Lung (tissue), 11 donors: ENCODE measurements at regions not wholly inside any gene's neighbourhood (a gene's known extent, or its start where the extent isn't known, plus 50 kb on each side); places are given as distances from the start of the nearest gene placed in this dataset.

ENCODE experiments used
- ATAC-seq: fragments of 200-7000 bp; cut with Tn5 transposase; one replicate; pipeline ENCODE4 v1.9.1; 2020; ENCODE audit warnings: moderate number of reproducible peaks; ENCODE audit not compliant: insufficient read depth, low FRiP score
- DNase-seq, 3 donors: peaks; one replicate each; pipeline ENCODE4 v3.0.0-alpha.2; 2013 to 2017
- H3K27ac ChIP-seq, 2 donors: one replicate each; pipeline ENCODE4 v1.5.1; 2013; ENCODE audit warnings: mild to moderate bottlenecking in 2 of 2, moderate library complexity in 2 of 2, control low read depth in 1 of 2, inconsistent platforms in 1 of 2, low read depth in 1 of 2, low read length in 1 of 2
- H3K27me3 ChIP-seq, 3 donors: one replicate each; pipeline ENCODE4 v1.5.1; 2013; ENCODE audit warnings: low read length in 2 of 3; ENCODE audit not compliant: control insufficient read depth in 3 of 3, insufficient read depth in 3 of 3
- H3K36me3 ChIP-seq, 4 donors: one replicate each; pipeline ENCODE4 v1.5.1; 2013; ENCODE audit warnings: low read length in 4 of 4, mild to moderate bottlenecking in 1 of 4, moderate library complexity in 1 of 4; ENCODE audit not compliant: control insufficient read depth in 4 of 4, insufficient read depth in 4 of 4
- H3K4me1 ChIP-seq, 5 donors: one replicate each; pipeline ENCODE4 v1.5.1; 2013; ENCODE audit warnings: low read length in 5 of 5, mild to moderate bottlenecking in 2 of 5, moderate library complexity in 1 of 5; ENCODE audit not compliant: control insufficient read depth in 5 of 5, insufficient read depth in 5 of 5
- H3K4me3 ChIP-seq: one replicate; pipeline ENCODE4 v1.5.1; 2013; ENCODE audit warnings: mild to moderate bottlenecking, control low read depth, moderate library complexity
- H3K9ac ChIP-seq, 2 donors: one replicate each; pipeline ENCODE4 v1.5.1; 2013; ENCODE audit warnings: low read length in 2 of 2, control low read depth in 1 of 2; ENCODE audit not compliant: insufficient read depth in 1 of 2
- H3K9me3 ChIP-seq, 4 donors: one replicate each; pipeline ENCODE4 v1.5.1; 2013; ENCODE audit warnings: low read length in 3 of 4, mild to moderate bottlenecking in 1 of 4, moderate library complexity in 1 of 4; ENCODE audit not compliant: control insufficient read depth in 4 of 4, insufficient read depth in 3 of 4
- CTCF ChIP-seq: IDR thresholded peaks from 2 replicates; pipeline ENCODE4 v1.5.1; 2012; ENCODE audit warnings: mild to moderate bottlenecking; ENCODE audit errors: control extremely low read depth, extremely low read depth
- WGBS, 2 donors: extraction: QIAGEN DNeasy Blood & Tissue Kit; methylation state at CpG; one replicate each; pipeline ENCODE4 v1.1.7; 2013; 5-methylcytosine and 5-hydroxymethylcytosine counted together
- donor health status: control.
- donor health status: control.
- donor health status: Bipolar disorder and iron deficiency.
- donor health status: healthy.
- donor health status: DM: yes; HTN: yes; CAD: no.

- no peak overlapping the region for H3K4me3 ChIP-seq
- no peak overlapping the region for H3K9ac ChIP-seq
- TF ChIP-seq CTCF: no peak
- no peaks in the 10 kb centered on the region for H3K4me1 ChIP-seq
- H3K27ac ChIP-seq: no peak overlapping the region
- ATAC-seq (no peak), DNase-seq (peak in 1 of 3 donors; percentile 9)
- 63 to 79% methylated on average over 4 of the region's 4 CpGs for WGBS, 2 donors
- no peaks in the 10 kb centered on the region for H3K27me3 ChIP-seq
- H3K36me3 ChIP-seq: no peaks in the 10 kb centered on the region
- peaks cover 0 to 2% (median 0%) of the 10 kb centered on the region in 4 donors for H3K9me3 ChIP-seq
Observed at GRCh38 chr14:22131749-22132476, 457.1 kb downstream of the DAD1 start.

DNA sequence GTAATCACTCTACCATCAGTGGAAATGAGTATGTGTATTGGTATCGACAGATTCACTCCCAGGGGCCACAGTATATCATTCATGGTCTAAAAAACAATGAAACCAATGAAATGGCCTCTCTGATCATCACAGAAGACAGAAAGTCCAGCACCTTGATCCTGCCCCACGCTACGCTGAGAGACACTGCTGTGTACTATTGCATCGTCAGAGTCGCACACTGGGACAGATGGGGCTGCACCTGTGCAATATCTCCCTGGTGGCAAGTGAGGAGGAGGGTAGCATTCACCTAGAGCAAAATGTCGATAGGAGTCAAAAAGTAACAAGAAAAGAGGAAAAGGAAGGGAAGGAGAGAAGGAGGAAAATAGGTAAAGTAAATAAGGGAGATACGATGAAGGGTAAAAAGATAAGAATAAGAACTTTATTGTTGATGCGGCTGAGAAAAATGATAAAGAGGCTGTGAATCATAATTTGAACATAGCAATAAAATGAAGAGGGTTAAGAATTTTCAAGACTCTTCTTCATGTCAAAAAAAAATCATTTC, 450.5 kb upstream of the OR4E1 start:
- H3K4me1 ChIP-seq: peaks cover 0 to under 1% (median 0%) of the 10 kb centered on the region in 5 donors
- WGBS, 2 donors: 90 to 94% methylated on average over 8 of the region's 8 CpGs
- H3K27me3 ChIP-seq: no peaks in the 10 kb centered on the region
- DNase-seq: no peak
- no peaks in the 10 kb centered on the region for H3K36me3 ChIP-seq
- ATAC-seq: no peak
- no peak overlapping the region for H3K9ac ChIP-seq
- no peaks in the 10 kb centered on the region for H3K9me3 ChIP-seq
- H3K27ac ChIP-seq: no peak overlapping the region
- TF ChIP-seq CTCF: no peak
- H3K4me3 ChIP-seq: no peak overlapping the region

GRCh38 chr14:22122829-22123560, 449.4 kb upstream of the OR4E1 start:
- TF ChIP-seq CTCF: no peak
- H3K4me1 ChIP-seq: peaks cover 0 to 8% (median 0%) of the 10 kb centered on the region in 5 donors
- no peak overlapping the region for H3K27ac ChIP-seq
- 68 to 71% methylated on average over 3 of the region's 3 CpGs for WGBS, 2 donors
- H3K4me3 ChIP-seq: no peak overlapping the region
- ATAC-seq: no peak
- no peak for DNase-seq
- no peaks in the 10 kb centered on the region for H3K9me3 ChIP-seq
- no peaks in the 10 kb centered on the region for H3K36me3 ChIP-seq
- H3K27me3 ChIP-seq: no peaks in the 10 kb centered on the region
- H3K9ac ChIP-seq: no peak overlapping the region
